Stimulated activated CD4-positive, alpha-beta T cell treated with anti-CD3 and anti-CD28 coated beads, Interleukin-4, amount 100 ng/mL, for 24 hours (primary cell): ENCODE measurements at regions not wholly inside any gene's neighbourhood (a gene's known extent, or its start where the extent isn't known, plus 50 kb on each side); places are given as distances from the start of the nearest gene placed in this dataset.
"Not testable (repeated sequence)": the region's sequence is repeated elsewhere in the genome, so short reads cannot be mapped to it uniquely, and the experiment has no call there.

Experiments used
- DNase-seq: peaks from one replicate; pipeline ENCODE4 v3.0.0-alpha.2; 2020

DNA sequence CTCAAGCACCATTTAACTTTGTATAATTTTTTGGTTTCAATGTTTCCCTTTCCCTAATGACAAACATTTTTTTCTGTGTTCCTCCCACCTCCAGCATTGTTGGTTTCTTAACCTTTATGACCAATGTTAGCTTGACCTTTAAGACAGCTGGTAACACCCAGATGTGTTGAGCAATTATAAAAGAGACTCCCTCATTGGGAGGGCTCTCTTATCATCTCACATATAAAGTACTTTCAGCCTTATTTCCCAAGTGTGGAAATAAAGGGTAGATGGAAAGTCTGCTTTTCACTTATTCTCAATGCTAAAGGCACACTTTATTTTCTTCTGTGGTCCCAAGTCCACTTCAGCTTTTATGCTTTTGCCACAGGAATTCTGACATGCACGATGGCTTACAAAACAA lies 1420.4 kb downstream of the RAPGEF2 start:
- DNase-seq: no peak

DNA sequence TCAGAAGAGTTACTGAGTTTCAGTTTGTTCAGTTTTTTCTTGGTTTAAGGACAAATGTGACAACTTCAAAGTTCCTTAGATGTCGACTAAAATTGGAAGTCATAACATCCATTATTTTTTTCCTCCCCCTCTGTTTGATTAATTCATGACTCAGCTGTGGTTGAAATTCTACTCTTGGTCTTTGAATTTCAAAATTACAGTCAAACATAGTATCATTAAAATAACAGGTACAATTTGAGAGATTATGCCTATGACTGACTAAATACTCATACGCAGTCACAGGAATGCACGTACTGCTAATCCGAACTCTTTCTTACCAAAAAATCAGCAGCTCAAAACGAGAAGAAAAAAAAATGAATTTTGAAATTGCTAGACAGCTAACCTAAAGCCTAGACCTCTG lies 1434.8 kb downstream of the RAPGEF2 start:
- DNase-seq: no peak

DNA sequence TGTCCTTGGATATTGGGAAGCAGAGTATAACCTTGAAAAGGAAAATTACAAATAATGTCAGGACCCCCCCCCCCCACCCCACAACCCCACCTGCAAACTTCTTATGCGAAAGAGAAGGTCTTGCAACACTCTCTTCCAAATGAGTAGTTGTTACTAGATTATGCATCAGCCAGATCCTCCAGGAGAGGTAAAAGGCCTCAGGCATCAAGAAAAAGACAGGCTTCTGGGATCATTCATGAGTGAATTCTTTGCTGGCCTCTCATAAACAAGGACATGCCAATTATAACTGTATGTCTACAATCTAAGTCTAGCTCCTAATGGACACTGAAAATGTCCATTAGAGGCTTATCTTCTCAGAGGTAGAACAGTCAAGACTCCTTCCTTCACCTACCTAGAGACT lies 1443.3 kb downstream of the RAPGEF2 start:
- no peak for DNase-seq

DNA sequence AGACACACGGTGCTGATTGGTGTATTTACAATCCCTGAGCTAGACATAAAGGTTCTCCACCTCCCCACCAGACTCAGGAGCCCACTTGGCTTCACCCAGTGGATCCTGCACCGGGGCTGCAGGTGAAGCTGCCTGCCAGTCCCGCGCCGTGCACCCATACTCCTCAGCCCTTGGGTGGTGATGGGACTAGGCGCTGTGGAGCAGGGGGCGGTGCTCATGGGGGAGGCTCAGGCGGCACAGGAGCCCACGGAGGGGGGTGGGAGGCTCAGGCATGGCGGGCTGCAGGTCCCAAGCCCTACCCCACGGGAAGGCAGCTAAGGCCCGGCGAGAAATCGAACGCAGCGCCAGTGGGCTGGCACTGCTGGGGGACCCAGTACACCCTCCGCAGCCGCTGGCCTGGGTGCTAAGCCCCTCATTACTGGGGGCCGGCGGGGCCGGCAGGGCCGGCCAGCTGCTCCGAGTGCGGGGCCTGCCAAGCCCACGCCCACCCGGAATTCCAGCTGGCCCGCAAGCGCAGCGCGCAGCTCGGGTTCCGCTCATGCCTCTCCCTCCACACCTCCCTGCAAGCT lies 1447.2 kb downstream of the RAPGEF2 start:
- DNase-seq: not testable (repeated sequence)

DNA sequence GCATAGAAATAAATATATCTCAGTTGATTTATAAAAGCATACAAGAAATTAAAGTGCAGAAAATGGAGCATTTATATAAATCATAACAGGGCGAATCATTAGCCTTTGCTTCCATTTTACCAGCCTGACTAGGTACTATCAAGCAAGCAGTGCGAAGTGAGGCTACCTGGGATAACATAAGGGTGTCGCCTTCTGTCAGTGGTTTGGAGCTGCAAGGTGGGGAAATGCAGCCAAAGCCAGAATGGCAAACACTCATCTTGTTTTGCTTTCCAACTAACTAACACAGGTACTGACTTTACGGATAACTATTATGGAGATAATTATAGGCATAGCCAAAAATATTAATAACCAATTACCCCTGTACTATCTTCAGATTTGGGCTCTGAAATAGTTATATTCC lies 1459.8 kb downstream of the RAPGEF2 start:
- DNase-seq: no peak

DNA sequence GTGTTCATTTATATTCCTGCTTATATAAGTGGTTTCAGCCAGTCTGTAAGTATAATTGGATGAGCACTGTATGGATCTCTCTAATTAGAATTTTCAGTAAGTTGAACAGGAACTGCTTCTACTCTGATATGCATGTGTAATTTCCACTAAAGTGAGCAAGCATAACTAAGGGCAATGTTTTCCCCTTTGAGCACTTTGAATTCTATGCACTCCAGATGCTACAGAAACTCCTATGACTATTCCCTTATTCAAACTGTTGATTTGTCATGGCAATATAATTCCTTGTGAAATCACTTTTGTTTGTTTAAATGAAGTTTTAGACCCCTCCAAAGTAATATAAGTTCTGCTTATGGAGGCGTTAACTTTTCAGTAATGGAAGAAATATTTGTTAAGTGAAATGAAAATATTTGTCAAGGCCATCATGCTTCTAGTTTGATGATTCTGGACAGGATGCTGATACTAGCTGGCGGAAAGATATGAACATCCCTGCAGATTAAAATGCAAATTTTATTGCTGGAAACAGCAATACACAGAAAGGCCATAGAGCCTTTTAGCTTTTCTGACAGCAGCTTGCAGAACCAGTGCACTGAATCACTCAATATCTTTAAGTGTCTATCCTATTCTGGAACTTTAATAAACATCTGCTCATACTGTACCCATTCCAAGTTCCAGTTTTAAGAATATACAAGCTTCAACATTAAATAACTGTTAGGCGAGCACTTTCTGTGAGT lies 1460.8 kb downstream of the RAPGEF2 start:
- no peak for DNase-seq

DNA sequence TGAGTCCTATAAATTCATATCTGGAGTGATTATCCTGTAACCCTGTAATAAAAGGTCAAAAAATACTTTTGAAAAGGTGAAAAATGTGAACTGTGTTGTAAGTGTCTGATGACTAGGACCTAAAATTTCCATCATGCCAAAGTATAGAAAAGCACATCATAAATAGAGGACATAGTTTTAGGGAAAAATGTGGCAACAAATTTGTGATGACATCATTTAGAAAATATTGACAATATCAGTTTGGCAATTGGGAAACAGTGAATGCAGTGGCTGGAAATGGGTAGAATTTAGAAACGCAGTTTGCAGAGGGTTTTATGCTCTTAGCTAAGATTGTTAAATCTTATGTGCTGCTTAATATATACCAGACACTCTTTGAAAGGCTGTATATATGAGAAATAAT lies 1464.8 kb downstream of the RAPGEF2 start:
- no peak for DNase-seq

DNA sequence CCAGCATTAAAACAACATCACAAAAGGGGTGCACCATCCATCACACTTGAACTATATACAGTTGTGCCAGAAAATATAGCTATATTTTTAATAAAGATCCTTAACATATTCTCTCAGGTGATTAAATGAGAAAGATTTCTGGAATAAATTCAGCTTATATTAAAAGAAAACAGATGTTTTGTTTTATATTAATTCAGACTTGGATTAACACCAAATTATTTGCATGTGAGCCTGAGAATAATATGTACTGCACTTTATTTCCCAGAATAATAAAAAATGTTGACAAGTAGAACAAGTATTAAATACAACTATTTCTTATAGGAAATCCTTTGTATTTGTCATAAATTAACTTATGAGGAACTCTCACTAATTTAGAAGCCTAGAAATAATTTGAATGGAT lies 1467.4 kb downstream of the RAPGEF2 start:
- no peak for DNase-seq

DNA sequence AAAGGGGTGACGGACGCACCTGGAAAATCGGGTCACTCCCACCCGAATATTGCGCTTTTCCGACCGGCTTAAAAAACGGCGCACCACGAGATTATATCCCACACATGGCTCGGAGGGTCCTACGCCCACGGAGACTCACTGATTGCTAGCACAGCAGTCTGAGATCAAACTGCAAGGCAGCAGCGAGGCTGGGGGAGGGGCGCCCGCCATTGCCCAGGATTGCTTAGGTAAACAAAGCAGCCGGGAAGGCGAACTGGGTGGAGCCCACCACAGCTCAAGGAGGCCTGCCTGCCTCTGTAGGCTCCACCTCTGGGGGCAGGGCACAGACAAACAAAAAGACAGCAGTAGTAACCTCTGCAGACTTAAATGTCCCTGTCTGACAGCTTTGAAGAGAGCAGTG lies 1471.4 kb downstream of the RAPGEF2 start:
- DNase-seq: not testable (repeated sequence)

DNA sequence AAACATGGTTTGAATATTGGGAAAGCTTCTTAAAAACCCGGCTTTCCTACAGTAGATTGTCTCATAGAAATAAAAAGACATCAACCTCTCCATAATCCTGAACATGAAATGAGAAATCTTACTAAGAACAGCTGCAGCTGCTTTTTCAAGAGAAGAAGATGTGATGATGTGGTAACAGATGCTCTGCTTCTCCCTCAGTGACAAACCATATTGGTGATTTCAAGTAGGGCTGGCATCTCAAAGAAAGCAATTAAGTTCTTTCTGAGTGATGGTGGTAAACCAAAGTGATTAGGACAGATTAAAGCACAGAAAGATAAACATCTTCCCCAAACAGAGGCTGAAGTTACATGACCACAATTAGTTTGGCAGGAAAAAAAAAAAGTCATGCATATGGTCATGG lies 1477.7 kb downstream of the RAPGEF2 start:
- no peak for DNase-seq

DNA sequence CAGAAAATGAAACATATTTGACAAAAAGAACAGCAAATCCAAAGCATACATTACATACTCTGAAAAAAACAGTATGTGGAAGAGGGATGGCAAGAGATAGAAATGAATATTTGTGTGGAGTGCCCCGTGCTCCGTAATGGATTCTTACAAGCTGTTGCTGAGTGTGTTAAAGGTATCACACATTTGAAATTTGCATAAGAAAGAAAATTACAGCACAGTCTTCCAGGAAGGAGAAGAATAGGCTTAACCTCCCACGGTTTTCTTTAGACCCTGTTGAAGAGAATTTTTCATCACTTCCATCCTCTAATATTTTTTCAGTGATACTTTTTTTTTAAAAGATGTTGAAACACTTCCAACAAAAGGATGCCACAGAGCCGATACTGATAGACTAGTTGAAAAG lies 1489.4 kb downstream of the RAPGEF2 start:
- no peak for DNase-seq

DNA sequence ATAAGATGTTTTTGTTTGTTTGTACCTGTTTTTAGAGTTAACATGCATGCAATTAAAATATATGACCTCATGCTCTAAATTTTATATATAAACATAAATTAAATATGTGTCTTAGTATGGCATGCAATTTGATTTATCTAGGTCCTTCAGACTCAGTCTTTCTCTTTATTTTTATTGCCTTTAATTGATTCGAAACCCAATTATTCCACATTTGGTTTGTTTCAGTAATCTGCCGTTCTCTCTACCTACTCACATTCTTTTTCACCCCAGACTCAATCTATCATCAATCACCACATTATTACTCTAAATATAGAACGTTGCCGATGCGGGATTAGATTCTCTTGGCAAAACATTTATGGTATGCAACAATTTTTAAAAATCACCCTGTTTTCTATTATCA lies 1492.8 kb downstream of the RAPGEF2 start:
- no peak for DNase-seq

DNA sequence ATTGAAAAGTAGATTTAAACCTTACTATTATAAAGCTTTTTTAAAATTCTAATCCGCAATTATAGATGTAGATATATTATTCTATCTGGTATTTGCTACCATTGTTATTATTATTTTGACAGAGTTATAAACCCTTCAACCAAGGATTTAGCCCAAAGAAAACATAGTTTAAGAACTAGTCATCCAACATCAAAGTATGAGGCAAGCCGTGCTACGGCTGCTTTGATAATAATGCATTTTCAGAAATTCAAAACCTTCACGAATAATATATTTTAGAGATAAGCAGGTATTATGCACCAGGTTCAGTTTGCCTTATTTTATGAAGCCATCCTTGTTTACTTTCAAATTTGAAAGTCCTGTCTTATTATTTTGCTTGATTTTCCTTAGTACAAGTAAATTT lies 1501.7 kb downstream of the RAPGEF2 start:
- no peak for DNase-seq

DNA sequence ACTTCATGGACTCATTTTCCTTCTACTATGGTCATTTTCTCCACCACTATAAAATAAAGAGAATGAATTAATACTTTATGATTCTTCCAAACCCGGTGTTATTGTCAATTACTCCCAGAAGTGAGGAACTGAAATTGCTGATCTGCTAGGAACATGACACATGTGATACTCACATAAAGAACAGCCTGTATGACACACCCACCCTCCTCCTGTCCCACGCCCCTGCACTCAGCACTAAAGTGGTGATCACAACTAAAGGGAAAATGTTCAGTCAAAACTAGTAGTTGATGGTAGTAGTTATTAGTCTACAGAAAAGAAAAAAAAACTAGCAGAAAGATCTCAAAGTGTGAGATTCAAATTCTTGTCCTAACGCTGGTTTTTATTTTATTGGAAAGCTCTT lies 1508.3 kb downstream of the RAPGEF2 start:
- no peak for DNase-seq

DNA sequence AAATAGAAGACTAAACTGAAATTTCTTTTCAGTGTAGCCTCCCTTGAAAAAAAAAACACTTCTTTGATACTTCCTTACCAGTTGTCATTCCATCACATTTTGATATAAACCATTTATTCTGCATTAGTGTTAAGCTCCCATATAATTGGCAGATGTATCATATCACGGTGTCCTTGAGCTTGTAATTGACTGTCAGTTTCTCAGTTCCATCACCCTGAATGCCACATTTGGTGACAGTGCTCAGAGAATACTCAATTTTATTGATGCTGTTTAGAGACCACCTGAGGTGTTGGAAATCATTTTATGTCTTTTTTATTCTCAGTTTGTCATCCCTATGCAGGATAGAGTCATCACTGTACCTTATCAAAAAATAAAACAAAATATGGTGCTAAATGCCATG lies 1528.2 kb downstream of the RAPGEF2 start:
- DNase-seq: no peak

DNA sequence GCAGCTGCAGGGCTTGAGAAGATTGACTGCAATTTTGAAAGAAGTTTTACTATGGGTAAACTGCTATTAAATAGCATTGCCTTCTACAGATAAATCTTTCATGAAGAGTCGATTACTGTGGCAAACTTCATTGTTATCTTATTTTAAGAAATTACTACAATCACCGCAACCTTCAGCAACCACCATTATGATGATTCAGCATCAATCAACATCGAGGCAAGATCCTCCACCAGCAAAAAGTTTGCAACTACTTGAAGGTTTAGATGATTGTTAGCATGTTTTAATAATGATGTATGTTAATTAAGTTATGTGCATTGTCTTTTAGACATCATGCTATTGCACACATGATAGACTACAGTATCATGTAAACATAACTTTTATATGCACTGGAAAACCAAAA lies 1511.0 kb downstream of the FSTL5 start:
- DNase-seq: no peak

DNA sequence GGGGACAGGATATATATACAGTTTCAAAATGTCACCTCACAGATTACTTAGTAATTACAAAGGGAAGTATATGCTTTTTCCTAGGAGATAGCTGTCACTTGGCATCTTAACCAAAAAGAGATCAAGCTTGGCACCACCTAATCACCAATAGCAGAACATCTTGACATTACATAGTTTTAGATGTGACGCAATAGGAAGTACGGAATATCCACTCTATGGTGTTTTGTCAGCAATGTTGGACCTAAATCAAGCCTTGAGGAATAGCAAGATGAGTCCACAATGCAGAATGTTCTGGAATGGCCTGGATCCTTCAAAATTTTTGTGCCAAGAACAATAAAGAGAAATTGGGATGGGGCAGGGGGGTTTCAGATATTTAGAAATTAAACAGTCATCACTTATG lies 1488.2 kb downstream of the FSTL5 start:
- DNase-seq: no peak

DNA sequence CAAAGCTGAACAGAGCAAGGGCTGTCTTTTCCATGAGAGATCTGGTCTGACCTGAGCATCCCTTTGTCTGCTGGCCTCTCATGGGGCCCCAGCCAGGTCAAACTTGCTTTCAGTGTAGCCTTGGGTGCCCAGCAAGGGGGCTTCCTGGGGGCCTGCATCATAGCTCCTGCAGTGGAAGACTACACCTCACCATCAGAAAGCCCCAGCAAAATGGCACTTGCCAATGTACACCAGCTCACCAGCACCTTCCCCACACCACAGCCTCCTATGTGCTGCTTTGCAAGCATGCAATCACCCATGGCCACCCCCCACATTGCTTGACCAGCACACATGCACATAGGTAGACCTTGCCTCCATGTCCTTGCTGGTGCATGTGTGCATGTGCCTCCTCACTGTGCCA lies 1478.1 kb downstream of the FSTL5 start:
- no peak for DNase-seq

DNA sequence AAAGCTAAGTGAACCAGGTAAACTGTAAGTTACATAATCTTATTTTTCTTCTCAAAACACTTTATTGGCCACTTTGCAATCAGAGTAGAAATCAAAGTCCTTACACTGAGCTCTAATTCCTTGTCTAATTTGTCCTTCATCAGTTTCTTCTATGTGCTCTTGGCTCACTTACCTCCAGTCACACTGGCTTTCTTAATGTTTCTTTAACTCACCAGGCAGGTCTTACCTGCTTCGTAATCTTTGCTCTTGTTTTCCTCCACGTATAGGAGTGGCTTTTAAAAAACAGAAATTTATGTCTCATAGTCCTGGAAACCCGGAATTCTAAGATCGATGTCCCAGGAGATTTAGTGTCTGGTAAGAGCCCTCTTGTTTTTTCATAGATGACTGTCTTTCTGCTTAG lies 1462.1 kb downstream of the FSTL5 start:
- no peak for DNase-seq

DNA sequence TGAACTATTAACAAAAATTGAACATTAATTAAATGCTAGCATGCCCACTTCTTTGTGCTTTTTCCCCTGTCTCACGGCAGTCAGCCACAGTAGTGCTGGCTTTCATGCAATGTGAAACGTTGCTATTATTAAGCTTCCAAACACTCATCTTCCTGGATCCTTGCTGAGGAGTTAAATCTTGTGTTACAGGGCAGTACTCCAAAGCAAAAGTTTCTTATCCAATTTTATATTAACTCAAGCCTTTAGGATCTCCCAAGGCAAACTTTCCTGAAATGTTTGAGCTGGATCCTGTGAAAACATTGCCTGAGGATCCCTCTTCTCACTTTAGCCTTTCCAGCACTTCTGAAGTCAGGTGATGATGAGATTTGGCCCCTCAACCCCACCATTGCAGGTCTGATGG lies 1454.8 kb downstream of the FSTL5 start:
- DNase-seq: no peak

DNA sequence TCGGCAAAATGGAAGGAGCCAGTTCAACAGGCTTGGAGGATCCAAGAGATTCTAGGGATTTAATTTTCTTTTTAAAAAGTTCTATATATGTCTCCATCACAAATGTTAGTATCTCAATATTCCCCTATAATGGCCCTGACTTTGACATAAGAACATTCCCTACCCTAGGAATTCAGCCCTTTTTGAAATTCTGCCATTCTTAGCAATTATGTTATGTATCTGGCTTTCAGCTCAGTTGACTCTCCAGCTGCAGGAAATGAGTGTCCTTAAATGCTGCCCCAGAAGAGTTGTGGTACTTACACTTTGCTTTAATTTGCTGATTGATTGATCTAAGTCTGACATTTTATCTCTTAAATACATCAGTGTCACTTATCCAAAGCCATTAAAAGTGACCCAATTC lies 1454.3 kb downstream of the FSTL5 start:
- no peak for DNase-seq

DNA sequence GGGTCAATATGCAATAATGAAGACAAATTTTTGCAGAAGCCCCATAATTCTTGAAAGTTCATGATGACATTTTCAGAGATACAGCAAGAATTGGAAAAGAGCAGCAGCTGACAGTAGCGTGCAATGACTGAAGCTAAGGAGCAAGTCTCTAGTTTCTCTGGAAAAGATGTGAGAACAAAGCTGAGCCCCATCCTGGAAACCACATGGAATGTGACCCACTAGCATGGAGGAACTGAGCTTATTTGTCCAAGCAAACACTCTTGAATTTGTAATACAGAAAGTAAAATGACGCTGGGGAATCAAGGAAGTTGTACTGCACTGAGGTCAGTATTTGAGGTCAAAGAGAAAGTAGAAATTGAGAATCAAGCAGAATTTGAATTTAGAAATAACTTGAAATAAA lies 1447.2 kb downstream of the FSTL5 start:
- no peak for DNase-seq

DNA sequence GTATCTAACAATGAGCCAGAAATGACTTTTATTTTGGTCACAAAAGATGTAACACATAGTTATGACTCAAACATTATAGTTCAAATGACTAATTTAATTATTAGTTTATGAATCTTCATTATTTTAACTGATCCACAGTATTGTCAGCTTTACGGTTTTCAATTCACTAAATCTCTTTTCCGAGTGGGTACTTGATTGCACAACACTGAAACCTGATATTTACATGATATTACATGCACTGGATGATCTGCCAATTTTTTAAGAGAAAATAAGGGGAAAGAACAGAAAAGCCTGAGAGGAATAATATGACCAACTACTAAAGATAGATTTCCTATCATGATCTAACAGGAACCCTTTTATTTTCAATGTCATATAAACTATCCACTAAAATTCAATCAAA lies 1446.0 kb downstream of the FSTL5 start:
- DNase-seq: no peak

DNA sequence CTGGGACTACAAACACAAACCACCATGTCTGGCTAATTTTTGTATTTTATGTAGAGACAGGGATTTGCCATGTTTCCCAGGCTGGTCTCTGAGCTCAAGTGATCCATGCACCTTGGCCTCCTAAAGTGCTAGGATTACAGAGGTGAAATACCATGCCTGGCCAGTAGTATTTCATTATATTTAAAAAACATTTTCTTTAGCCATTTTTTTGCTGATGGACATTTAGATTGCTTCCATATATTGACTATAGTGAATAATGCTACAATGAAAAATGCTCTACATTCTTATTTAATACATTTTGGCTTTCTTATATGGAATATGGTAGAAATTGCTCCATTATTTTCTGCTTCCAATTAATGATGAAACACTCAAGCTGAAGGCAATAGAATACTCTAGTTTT lies 1439.7 kb downstream of the FSTL5 start:
- no peak for DNase-seq

DNA sequence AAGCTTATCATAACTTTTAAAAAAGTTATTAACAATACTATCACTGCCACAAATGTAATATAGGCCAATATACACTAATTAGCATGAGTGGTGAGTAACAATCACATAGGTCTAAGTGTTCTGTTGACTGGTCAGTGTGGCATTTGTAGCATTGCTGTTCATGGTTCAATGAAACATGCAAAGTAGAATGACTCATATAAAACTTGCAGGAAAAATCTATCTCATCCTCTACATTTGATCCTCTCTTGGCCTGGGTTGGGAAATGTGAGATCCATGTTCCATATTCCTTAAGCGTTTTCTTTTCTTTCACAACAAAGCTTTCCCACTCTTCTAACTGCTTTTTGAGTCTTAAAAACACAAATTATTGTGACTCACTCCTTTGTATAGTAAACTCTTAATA lies 1418.7 kb downstream of the FSTL5 start:
- no peak for DNase-seq
